ENCODE measurements at regions not wholly inside any gene's neighbourhood (a gene's known extent, or its start where the extent isn't known, plus 50 kb on each side); places are given as distances from the start of the nearest gene placed in this dataset.

- H3K36me3 ChIP-seq (replicated peaks; ENCODE audit: control insufficient read depth, insufficient read depth, low read length), result no peaks in the 10 kb centered on the region
- H3K27me3 ChIP-seq (ENCODE audit: control insufficient read depth, insufficient read depth, low read length), result no peaks in the 10 kb centered on the region
- DNase-seq, result no peak
- H3K4me3 ChIP-seq (ENCODE audit: insufficient read depth, low read depth, low read length), result no peak overlapping the region
Measured at GRCh38 chr1:192005976-192006375, 152.3 kb upstream of the RGS18 start.

- no peak overlapping the region for H3K4me3 ChIP-seq (ENCODE audit: insufficient read depth, low read depth, low read length)
- H3K27me3 ChIP-seq (ENCODE audit: control insufficient read depth, insufficient read depth, low read length), result no peaks in the 10 kb centered on the region
- no peaks in the 10 kb centered on the region for H3K36me3 ChIP-seq (replicated peaks; ENCODE audit: control insufficient read depth, insufficient read depth, low read length)
Measured at GRCh38 chr1:192008281-192008825, 149.9 kb upstream of the RGS18 start.

GRCh38 chr1:192010406-192010805 lies 147.9 kb upstream of the RGS18 start:
- no peaks in the 10 kb centered on the region for H3K27me3 ChIP-seq (ENCODE audit: control insufficient read depth, insufficient read depth, low read length)
- no peak overlapping the region for H3K4me3 ChIP-seq (ENCODE audit: insufficient read depth, low read depth, low read length)
- no peak for DNase-seq
- H3K36me3 ChIP-seq (replicated peaks; ENCODE audit: control insufficient read depth, insufficient read depth, low read length), result no peaks in the 10 kb centered on the region

More at GRCh38 chr1:192008281-192008825, 149.9 kb upstream of the RGS18 start:
- no peak for DNase-seq

GRCh38 chr1:192011525-192011924 lies 146.7 kb upstream of the RGS18 start:
- no peaks in the 10 kb centered on the region for H3K36me3 ChIP-seq (replicated peaks; ENCODE audit: control insufficient read depth, insufficient read depth, low read length)
- no peaks in the 10 kb centered on the region for H3K27me3 ChIP-seq (ENCODE audit: control insufficient read depth, insufficient read depth, low read length)
- no peak for DNase-seq
- no peak overlapping the region for H3K4me3 ChIP-seq (ENCODE audit: insufficient read depth, low read depth, low read length)

- Histone ChIP-seq H3K36me3 (replicated peaks; ENCODE audit: control insufficient read depth, insufficient read depth, low read length) (no peaks in the 10 kb centered on the region), H3K27me3 (ENCODE audit: control insufficient read depth, insufficient read depth, low read length) (no peaks in the 10 kb centered on the region), H3K4me3 (ENCODE audit: insufficient read depth, low read depth, low read length) (no peak overlapping the region)
- no peak for DNase-seq
Measured at GRCh38 chr1:192022827-192023226, 135.4 kb upstream of the RGS18 start.

- no peaks in the 10 kb centered on the region for H3K27me3 ChIP-seq (ENCODE audit: control insufficient read depth, insufficient read depth, low read length)
- no peaks in the 10 kb centered on the region for H3K36me3 ChIP-seq (replicated peaks; ENCODE audit: control insufficient read depth, insufficient read depth, low read length)
- DNase-seq, result no peak
- H3K4me3 ChIP-seq (ENCODE audit: insufficient read depth, low read depth, low read length), result no peak overlapping the region
Measured at GRCh38 chr1:192024881-192025280, 133.4 kb upstream of the RGS18 start.

- Histone ChIP-seq H3K4me3 (ENCODE audit: insufficient read depth, low read depth, low read length) (no peak overlapping the region), H3K27me3 (ENCODE audit: control insufficient read depth, insufficient read depth, low read length) (no peaks in the 10 kb centered on the region)
- DNase-seq, result no peak
Measured at GRCh38 chr1:192038567-192038966, 119.7 kb upstream of the RGS18 start.

GRCh38 chr1:192045131-192045530 lies 113.1 kb upstream of the RGS18 start:
- H3K27me3 ChIP-seq (ENCODE audit: control insufficient read depth, insufficient read depth, low read length), result no peaks in the 10 kb centered on the region
- no peaks in the 10 kb centered on the region for H3K36me3 ChIP-seq (replicated peaks; ENCODE audit: control insufficient read depth, insufficient read depth, low read length)
- no peak for DNase-seq
- H3K4me3 ChIP-seq (ENCODE audit: insufficient read depth, low read depth, low read length), result no peak overlapping the region

More at GRCh38 chr1:192038567-192038966, 119.7 kb upstream of the RGS18 start:
- H3K36me3 ChIP-seq (replicated peaks; ENCODE audit: control insufficient read depth, insufficient read depth, low read length), result no peaks in the 10 kb centered on the region

- no peaks in the 10 kb centered on the region for H3K36me3 ChIP-seq (replicated peaks; ENCODE audit: control insufficient read depth, insufficient read depth, low read length)
Measured at GRCh38 chr1:192053531-192053971, 104.7 kb upstream of the RGS18 start.

GRCh38 chr1:192057766-192058165 lies 100.5 kb upstream of the RGS18 start:
- DNase-seq, result no peak
- H3K4me3 ChIP-seq (ENCODE audit: insufficient read depth, low read depth, low read length), result no peak overlapping the region
- H3K36me3 ChIP-seq (replicated peaks; ENCODE audit: control insufficient read depth, insufficient read depth, low read length), result no peaks in the 10 kb centered on the region
- H3K27me3 ChIP-seq (ENCODE audit: control insufficient read depth, insufficient read depth, low read length), result no peaks in the 10 kb centered on the region

More at GRCh38 chr1:192053531-192053971, 104.7 kb upstream of the RGS18 start:
- no peaks in the 10 kb centered on the region for H3K27me3 ChIP-seq (ENCODE audit: control insufficient read depth, insufficient read depth, low read length)
- DNase-seq, result no peak
- H3K4me3 ChIP-seq (ENCODE audit: insufficient read depth, low read depth, low read length), result no peak overlapping the region

- H3K4me3 ChIP-seq (ENCODE audit: insufficient read depth, low read depth, low read length), result no peak overlapping the region
- no peak for DNase-seq
- no peaks in the 10 kb centered on the region for H3K36me3 ChIP-seq (replicated peaks; ENCODE audit: control insufficient read depth, insufficient read depth, low read length)
- no peaks in the 10 kb centered on the region for H3K27me3 ChIP-seq (ENCODE audit: control insufficient read depth, insufficient read depth, low read length)
Measured at GRCh38 chr1:192059407-192059806, 98.9 kb upstream of the RGS18 start.

- no peak for DNase-seq
- no peak overlapping the region for H3K4me3 ChIP-seq (ENCODE audit: insufficient read depth, low read depth, low read length)
- H3K36me3 ChIP-seq (replicated peaks; ENCODE audit: control insufficient read depth, insufficient read depth, low read length), result no peaks in the 10 kb centered on the region
- no peaks in the 10 kb centered on the region for H3K27me3 ChIP-seq (ENCODE audit: control insufficient read depth, insufficient read depth, low read length)
Measured at GRCh38 chr1:192061556-192061955, 96.7 kb upstream of the RGS18 start.

GRCh38 chr1:192065087-192065486 lies 93.2 kb upstream of the RGS18 start:
- Histone ChIP-seq H3K36me3 (replicated peaks; ENCODE audit: control insufficient read depth, insufficient read depth, low read length) (no peaks in the 10 kb centered on the region), H3K27me3 (ENCODE audit: control insufficient read depth, insufficient read depth, low read length) (no peaks in the 10 kb centered on the region), H3K4me3 (ENCODE audit: insufficient read depth, low read depth, low read length) (no peak overlapping the region)

GRCh38 chr1:192066202-192066601 lies 92.1 kb upstream of the RGS18 start:
- H3K4me3 ChIP-seq (ENCODE audit: insufficient read depth, low read depth, low read length), result no peak overlapping the region
- H3K27me3 ChIP-seq (ENCODE audit: control insufficient read depth, insufficient read depth, low read length), result no peaks in the 10 kb centered on the region
- no peak for DNase-seq
- no peaks in the 10 kb centered on the region for H3K36me3 ChIP-seq (replicated peaks; ENCODE audit: control insufficient read depth, insufficient read depth, low read length)

More at GRCh38 chr1:192065087-192065486, 93.2 kb upstream of the RGS18 start:
- no peak for DNase-seq

GRCh38 chr1:192067360-192067759 lies 90.9 kb upstream of the RGS18 start:
- Histone ChIP-seq H3K4me3 (ENCODE audit: insufficient read depth, low read depth, low read length) (no peak overlapping the region), H3K36me3 (replicated peaks; ENCODE audit: control insufficient read depth, insufficient read depth, low read length) (no peaks in the 10 kb centered on the region), H3K27me3 (ENCODE audit: control insufficient read depth, insufficient read depth, low read length) (no peaks in the 10 kb centered on the region)
- no peak for DNase-seq

- no peaks in the 10 kb centered on the region for H3K27me3 ChIP-seq (ENCODE audit: control insufficient read depth, insufficient read depth, low read length)
- no peak overlapping the region for H3K4me3 ChIP-seq (ENCODE audit: insufficient read depth, low read depth, low read length)
- no peaks in the 10 kb centered on the region for H3K36me3 ChIP-seq (replicated peaks; ENCODE audit: control insufficient read depth, insufficient read depth, low read length)
- no peak for DNase-seq
Measured at GRCh38 chr1:192070213-192070612, 88.0 kb upstream of the RGS18 start.

Measured in H7 (cell line).